Testis (tissue), 2 donors: ENCODE measurements at regions not wholly inside any gene's neighbourhood (a gene's known extent, or its start where the extent isn't known, plus 50 kb on each side); places are given as distances from the start of the nearest gene placed in this dataset.

ENCODE experiments used
- POLR2A ChIP-seq: fragments of 450-650 bp; IDR thresholded peaks from one replicate; pipeline ENCODE4 v1.6.1; 2017; ENCODE audit warnings: antibody characterized with exemption, mild to moderate bottlenecking, moderate library complexity
- TF ChIP-seq, protein P1 (sequence below), 3 experiments: fragments of 450-650 bp in 2 of 3; fragments of 200-600 bp in 1 of 3; sonication (generic) in 1 of 3; IDR thresholded peaks; one replicate each; pipeline ENCODE4 v1.5.1; 2016 to 2019; ENCODE audit warnings: antibody characterized with exemption in 3 of 3, mild to moderate bottlenecking in 2 of 3, moderate library complexity in 1 of 3

DNA sequence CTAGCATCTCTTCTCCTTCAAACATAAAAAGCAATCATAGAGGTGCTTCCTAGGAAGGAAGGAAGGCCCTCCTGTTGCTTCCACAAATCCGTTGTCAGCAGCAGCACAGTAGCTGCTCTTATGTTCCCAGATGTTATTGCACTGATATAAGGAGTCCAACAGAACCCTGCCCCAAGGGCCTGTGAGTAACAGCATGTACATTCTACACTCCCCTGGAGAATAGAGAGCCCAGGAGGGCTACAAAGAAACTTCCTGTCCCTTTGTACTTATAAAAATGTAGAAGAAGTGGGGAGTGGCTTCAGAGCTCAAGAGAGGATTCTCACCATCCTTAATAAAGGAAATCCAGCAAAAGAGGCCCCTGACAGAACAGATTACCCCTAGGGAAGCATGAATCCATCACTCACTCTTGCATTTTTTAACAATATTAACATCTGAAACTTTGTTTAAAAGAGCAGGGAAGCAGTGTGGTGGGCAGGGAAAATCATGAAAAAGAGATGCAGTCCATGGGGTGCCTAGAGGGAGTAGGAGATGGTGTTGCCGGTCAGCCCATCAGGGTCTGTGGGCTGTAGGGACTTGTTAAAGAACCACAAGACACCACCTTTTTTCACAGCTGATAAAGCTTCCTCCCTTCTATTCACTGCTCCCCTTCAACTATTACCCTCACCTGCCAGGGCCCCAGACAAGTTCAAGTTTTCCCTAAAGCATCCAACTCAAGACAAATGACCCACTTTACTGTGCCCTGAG lies 104.5 kb upstream of the ADGRF1 start:
- no peak for TF ChIP-seq POLR2A
- TF ChIP-seq, protein P1, sequence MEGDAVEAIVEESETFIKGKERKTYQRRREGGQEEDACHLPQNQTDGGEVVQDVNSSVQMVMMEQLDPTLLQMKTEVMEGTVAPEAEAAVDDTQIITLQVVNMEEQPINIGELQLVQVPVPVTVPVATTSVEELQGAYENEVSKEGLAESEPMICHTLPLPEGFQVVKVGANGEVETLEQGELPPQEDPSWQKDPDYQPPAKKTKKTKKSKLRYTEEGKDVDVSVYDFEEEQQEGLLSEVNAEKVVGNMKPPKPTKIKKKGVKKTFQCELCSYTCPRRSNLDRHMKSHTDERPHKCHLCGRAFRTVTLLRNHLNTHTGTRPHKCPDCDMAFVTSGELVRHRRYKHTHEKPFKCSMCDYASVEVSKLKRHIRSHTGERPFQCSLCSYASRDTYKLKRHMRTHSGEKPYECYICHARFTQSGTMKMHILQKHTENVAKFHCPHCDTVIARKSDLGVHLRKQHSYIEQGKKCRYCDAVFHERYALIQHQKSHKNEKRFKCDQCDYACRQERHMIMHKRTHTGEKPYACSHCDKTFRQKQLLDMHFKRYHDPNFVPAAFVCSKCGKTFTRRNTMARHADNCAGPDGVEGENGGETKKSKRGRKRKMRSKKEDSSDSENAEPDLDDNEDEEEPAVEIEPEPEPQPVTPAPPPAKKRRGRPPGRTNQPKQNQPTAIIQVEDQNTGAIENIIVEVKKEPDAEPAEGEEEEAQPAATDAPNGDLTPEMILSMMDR (IDR thresholded peaks at IDR 0.05) = no peak
